ENCODE measurements at regions not wholly inside any gene's neighbourhood (a gene's known extent, or its start where the extent isn't known, plus 50 kb on each side); places are given as distances from the start of the nearest gene placed in this dataset.
"Not testable (repeated sequence)": the region's sequence is repeated elsewhere in the genome, so short reads cannot be mapped to it uniquely, and the experiment has no call there.

- peak; percentile 56 for DNase-seq (ENCODE audit: low read depth)
Observed at GRCh38 chr1:188022661-188023060, 1193.9 kb downstream of the PLA2G4A start.

- peak; percentile 50 for DNase-seq (ENCODE audit: low read depth)
Observed at GRCh38 chr1:188023206-188023605, 1194.5 kb downstream of the PLA2G4A start.

- DNase-seq (ENCODE audit: low read depth), result peak; percentile 89
Observed at GRCh38 chr1:188027613-188028012, 1198.9 kb downstream of the PLA2G4A start.

GRCh38 chr1:188037572-188037971 lies 1208.8 kb downstream of the PLA2G4A start:
- not testable (repeated sequence) for DNase-seq (ENCODE audit: low read depth)

GRCh38 chr1:188043536-188044245 lies 1214.9 kb downstream of the PLA2G4A start:
- DNase-seq (ENCODE audit: low read depth), result no peak

GRCh38 chr1:188050250-188050649 lies 1221.5 kb downstream of the PLA2G4A start:
- no peak for DNase-seq (ENCODE audit: low read depth)

- DNase-seq (ENCODE audit: low read depth), result no peak
Observed at GRCh38 chr1:188056011-188056410, 1227.3 kb downstream of the PLA2G4A start.

GRCh38 chr1:188058801-188059200 lies 1230.1 kb downstream of the PLA2G4A start:
- no peak for DNase-seq (ENCODE audit: low read depth)

- DNase-seq (ENCODE audit: low read depth), result no peak
Observed at GRCh38 chr1:188061881-188062280, 1233.1 kb downstream of the PLA2G4A start.

GRCh38 chr1:188062456-188062855 lies 1233.7 kb downstream of the PLA2G4A start:
- no peak for DNase-seq (ENCODE audit: low read depth)

- DNase-seq (ENCODE audit: low read depth), result no peak
Observed at GRCh38 chr1:188065917-188066316, 1237.2 kb downstream of the PLA2G4A start.

GRCh38 chr1:188070848-188071247 lies 1242.1 kb downstream of the PLA2G4A start:
- no peak for DNase-seq (ENCODE audit: low read depth)

- no peak for DNase-seq (ENCODE audit: low read depth)
Observed at GRCh38 chr1:188089015-188089414, 1260.3 kb downstream of the PLA2G4A start.

GRCh38 chr1:188089461-188089860 lies 1260.7 kb downstream of the PLA2G4A start:
- DNase-seq (ENCODE audit: low read depth), result peak; percentile 32

GRCh38 chr1:188096521-188096920 lies 1267.8 kb downstream of the PLA2G4A start:
- no peak for DNase-seq (ENCODE audit: low read depth)

GRCh38 chr1:188117436-188117835 lies 1288.7 kb downstream of the PLA2G4A start:
- DNase-seq (ENCODE audit: low read depth), result no peak

- DNase-seq (ENCODE audit: low read depth), result no peak
Observed at GRCh38 chr1:188122646-188123045, 1293.9 kb downstream of the PLA2G4A start.

- DNase-seq (ENCODE audit: low read depth), result peak; percentile 5
Observed at GRCh38 chr1:188127507-188127906, 1298.8 kb downstream of the PLA2G4A start.

GRCh38 chr1:188128761-188129160 lies 1300.0 kb downstream of the PLA2G4A start:
- peak; percentile 74 for DNase-seq (ENCODE audit: low read depth)

- DNase-seq (ENCODE audit: low read depth), result no peak
Observed at GRCh38 chr1:188129856-188130838, 1301.4 kb downstream of the PLA2G4A start.

- DNase-seq (ENCODE audit: low read depth), result no peak
Observed at GRCh38 chr1:188137221-188137620, 1308.5 kb downstream of the PLA2G4A start.

- no peak for DNase-seq (ENCODE audit: low read depth)
Observed at GRCh38 chr1:188140958-188141357, 1312.2 kb downstream of the PLA2G4A start.

GRCh38 chr1:188154196-188154595 lies 1325.4 kb downstream of the PLA2G4A start:
- no peak for DNase-seq (ENCODE audit: low read depth)

Measured in M059J (cell line).